Panc1 (cell line): ENCODE measurements at regions not wholly inside any gene's neighbourhood (a gene's known extent, or its start where the extent isn't known, plus 50 kb on each side); places are given as distances from the start of the nearest gene placed in this dataset.

ENCODE experiments used
- ATAC-seq: fragments of 200-7000 bp; cut with Tn5 transposase; 2 replicates; pipeline ENCODE4 v1.9.1; 2020; ENCODE audit warnings: mild to moderate bottlenecking, moderate library complexity
- BruUV-seq: library from RNA; stranded (reverse); fragments of 400-500 nt; replicated peaks from 2 replicates; lab custom pipeline; 2021; lab: Mats Ljungman, UMichigan
- CTCF ChIA-PET: fragments of 300-600 bp; sonication (Branson Sonifier 250); formaldehyde crosslinking; loops from one replicate; lab custom pipeline; 2022; ENCODE audit warnings: antibody characterized with exemption; lab: Charles Lee
- POLR2A ChIA-PET: fragments of 300-600 bp; sonication (Branson Sonifier 250); formaldehyde crosslinking; loops from one replicate; lab custom pipeline; 2022; ENCODE audit warnings: antibody characterized with exemption; lab: Charles Lee
- DNase-seq: peaks from one replicate; pipeline ENCODE4 v3.0.0-alpha.2; 2010; ENCODE audit warnings: low read depth, low spot score
- H3K27ac ChIP-seq: 2 replicates; pipeline ENCODE4 v1.5.1; 2011; ENCODE audit warnings: mild to moderate bottlenecking, low read length, inconsistent platforms
- H3K27me3 ChIP-seq: fragments of 200-500 bp; sonication (Bioruptor generic); 2 replicates; pipeline ENCODE4 v1.6.0; 2014; ENCODE audit warnings: low read length, inconsistent platforms; ENCODE audit not compliant: control insufficient read depth, insufficient read depth
- H3K36me3 ChIP-seq: fragments of 200-500 bp; sonication (Bioruptor generic); 2 replicates; pipeline ENCODE4 v1.5.1; 2014; ENCODE audit warnings: inconsistent platforms, mild to moderate bottlenecking, low read length, moderate library complexity; ENCODE audit not compliant: control insufficient read depth, insufficient read depth
- H3K4me1 ChIP-seq: 2 replicates; pipeline ENCODE4 v1.5.1; 2011; ENCODE audit warnings: inconsistent platforms, mild to moderate bottlenecking, low read length, moderate library complexity; ENCODE audit not compliant: control insufficient read depth, insufficient read depth
- H3K4me3 ChIP-seq, 2 experiments: 2 replicates each; pipeline ENCODE4 v1.5.1; 2011 to 2012; ENCODE audit warnings: low read depth in 2 of 2, low read length in 2 of 2, mild to moderate bottlenecking in 2 of 2, inconsistent platforms in 1 of 2, moderate library complexity in 1 of 2
- H3K9me3 ChIP-seq: fragments of 200-500 bp; sonication (Bioruptor generic); 2 replicates; pipeline ENCODE4 v1.5.1; 2014; ENCODE audit warnings: low read depth, mild to moderate bottlenecking, inconsistent platforms, low read length, moderate library complexity; ENCODE audit not compliant: control insufficient read depth, insufficient read depth
- CTCF ChIP-seq: fragments of 450-650 bp; IDR thresholded peaks from 2 replicates; pipeline ENCODE4 v1.5.1; 2017; ENCODE audit warnings: mild to moderate bottlenecking
- POLR2AphosphoS5 ChIP-seq: IDR thresholded peaks from 2 replicates; pipeline ENCODE4 v1.6.1; 2012; ENCODE audit warnings: mild to moderate bottlenecking, low read depth, low read length, moderate library complexity
- REST ChIP-seq, 2 experiments: IDR thresholded peaks; 2 replicates each; pipeline ENCODE4 v1.6.1; 2011 to 2012; ENCODE audit warnings: low read depth in 2 of 2, control low read depth in 1 of 2, low read length in 1 of 2, mild to moderate bottlenecking in 1 of 2, moderate library complexity in 1 of 2; ENCODE audit not compliant: insufficient read depth in 1 of 2
- SIN3A ChIP-seq: IDR thresholded peaks from 2 replicates; pipeline ENCODE4 v1.6.1; 2012; ENCODE audit warnings: low read depth, mild to moderate bottlenecking, low read length, moderate library complexity, borderline replicate concordance; ENCODE audit not compliant: insufficient read depth
- TCF7L2 ChIP-seq: IDR thresholded peaks from 2 replicates; pipeline ENCODE4 v1.6.1; 2011; ENCODE audit warnings: mild to moderate bottlenecking, low read depth, low read length, inconsistent platforms
- in situ Hi-C: cut with HindIII; loops from 2 replicates; pipeline ENCODE4 v1.10.0; 2016; ENCODE audit warnings: low sequenced_read_pairs, low pct_unique_long_range_greater_than_20kb
- intact Hi-C: fragments of 100-400 bp; cut with micrococcal nuclease; formaldehyde crosslinking; loops from one replicate; pipeline ENCODE4 v1.10.0; 2022; ENCODE audit not compliant: unreplicated experiment

GRCh38 chr13:84902243-84902642, 897.0 kb downstream of the SLITRK6 start:
- no peak overlapping the region for H3K4me3 ChIP-seq
- in situ Hi-C loops: no loop called here
- H3K27ac ChIP-seq: no peak overlapping the region
- H3K9me3 ChIP-seq: no peaks in the 10 kb centered on the region
- no peaks in the 10 kb centered on the region for H3K4me1 ChIP-seq
- DNase-seq: no peak
- no peak for ATAC-seq
- CTCF ChIA-PET: no interaction called here
- no peaks in the 10 kb centered on the region for H3K36me3 ChIP-seq
- no peaks in the 10 kb centered on the region for H3K27me3 ChIP-seq
- POLR2A ChIA-PET: no interaction called here
- intact Hi-C loops: no loop called here
- no TSS peak for BruUV-seq
- TF ChIP-seq CTCF (no peak), REST (IDR thresholded peaks at IDR 0.05; ENCODE audit: insufficient read depth in 1 of 2, low read depth in 2 of 2, low read length in 1 of 2) (no peak), TCF7L2 (no peak), SIN3A (no peak), POLR2AphosphoS5 (no peak)

GRCh38 chr13:84896128-84896527, 903.1 kb downstream of the SLITRK6 start:
- Histone ChIP-seq H3K4me1 (no peaks in the 10 kb centered on the region), H3K27me3 (no peaks in the 10 kb centered on the region), H3K4me3 (no peak overlapping the region), H3K36me3 (no peaks in the 10 kb centered on the region), H3K27ac (no peak overlapping the region), H3K9me3 (no peaks in the 10 kb centered on the region)
- DNase-seq (peak; percentile 20), ATAC-seq (no peak)
- BruUV-seq: no TSS peak
- CTCF ChIA-PET: no interaction called here
- intact Hi-C loops: loop anchor here (1.0 kb wide), 1 partner anchor 910 kb away; no protein-coding TSS in a partner anchor
- in situ Hi-C loops: no loop called here
- POLR2A ChIA-PET: no interaction called here
- TF ChIP-seq CTCF (peak; percentile 59), TCF7L2 (no peak), REST (IDR thresholded peaks at IDR 0.05; ENCODE audit: insufficient read depth in 1 of 2, low read depth in 2 of 2, low read length in 1 of 2) (no peak), POLR2AphosphoS5 (no peak), SIN3A (no peak)
